C4-2B (cell line): ENCODE measurements at regions not wholly inside any gene's neighbourhood (a gene's known extent, or its start where the extent isn't known, plus 50 kb on each side); places are given as distances from the start of the nearest gene placed in this dataset.

ENCODE experiments used
- ZFX ChIP-seq: fragments of 450-650 bp; IDR thresholded peaks from 2 replicates; pipeline ENCODE4 v1.6.1; 2017
- TF ChIP-seq, protein P1 (sequence below): fragments of 450-650 bp; conservative IDR thresholded peaks from 2 replicates; pipeline ENCODE4 v1.5.1; 2017; ENCODE audit warnings: mild to moderate bottlenecking

DNA sequence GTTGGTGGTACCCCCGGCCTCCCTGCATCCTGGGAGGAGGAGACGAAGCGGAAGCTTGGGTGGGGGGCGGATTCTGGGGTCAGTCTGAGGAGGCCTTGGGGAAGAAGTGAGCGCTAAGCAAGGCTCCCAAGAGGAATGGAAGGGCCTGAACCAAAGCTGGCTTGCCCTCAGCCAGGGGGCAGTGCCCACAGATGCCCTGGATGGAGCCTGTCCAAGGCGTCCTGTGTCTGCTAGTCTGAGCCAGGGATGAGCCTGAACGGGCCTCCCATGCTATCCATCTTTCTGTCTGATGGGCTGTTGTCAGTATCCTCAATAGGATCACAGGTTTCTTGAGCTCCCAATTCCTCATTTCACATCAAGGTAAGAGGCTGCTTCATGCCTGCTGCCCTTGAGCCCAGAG, 122.3 kb upstream of the LHX1 start:
- TF ChIP-seq, protein P1, sequence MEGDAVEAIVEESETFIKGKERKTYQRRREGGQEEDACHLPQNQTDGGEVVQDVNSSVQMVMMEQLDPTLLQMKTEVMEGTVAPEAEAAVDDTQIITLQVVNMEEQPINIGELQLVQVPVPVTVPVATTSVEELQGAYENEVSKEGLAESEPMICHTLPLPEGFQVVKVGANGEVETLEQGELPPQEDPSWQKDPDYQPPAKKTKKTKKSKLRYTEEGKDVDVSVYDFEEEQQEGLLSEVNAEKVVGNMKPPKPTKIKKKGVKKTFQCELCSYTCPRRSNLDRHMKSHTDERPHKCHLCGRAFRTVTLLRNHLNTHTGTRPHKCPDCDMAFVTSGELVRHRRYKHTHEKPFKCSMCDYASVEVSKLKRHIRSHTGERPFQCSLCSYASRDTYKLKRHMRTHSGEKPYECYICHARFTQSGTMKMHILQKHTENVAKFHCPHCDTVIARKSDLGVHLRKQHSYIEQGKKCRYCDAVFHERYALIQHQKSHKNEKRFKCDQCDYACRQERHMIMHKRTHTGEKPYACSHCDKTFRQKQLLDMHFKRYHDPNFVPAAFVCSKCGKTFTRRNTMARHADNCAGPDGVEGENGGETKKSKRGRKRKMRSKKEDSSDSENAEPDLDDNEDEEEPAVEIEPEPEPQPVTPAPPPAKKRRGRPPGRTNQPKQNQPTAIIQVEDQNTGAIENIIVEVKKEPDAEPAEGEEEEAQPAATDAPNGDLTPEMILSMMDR, result no peak
- TF ChIP-seq ZFX, result no peak
